H9 (cell line): ENCODE measurements at regions not wholly inside any gene's neighbourhood (a gene's known extent, or its start where the extent isn't known, plus 50 kb on each side); places are given as distances from the start of the nearest gene placed in this dataset.

Experiments used
- DNase-seq: peaks from one replicate; pipeline ENCODE4 v3.0.0-alpha.2; 2017
- H2AFZ ChIP-seq: one replicate; pipeline ENCODE4 v1.6.1; 2013; ENCODE audit warnings: mild to moderate bottlenecking, low read length, control low read depth, moderate library complexity
- H2AK5ac ChIP-seq: 2 replicates; pipeline ENCODE4 v1.6.1; 2013; ENCODE audit warnings: low read length, control low read depth, mixed read lengths; ENCODE audit not compliant: insufficient read length
- H2BK120ac ChIP-seq: one replicate; pipeline ENCODE4 v1.6.1; 2013; ENCODE audit warnings: low read depth, mild to moderate bottlenecking, low read length, control low read depth, inconsistent platforms; ENCODE audit not compliant: poor library complexity, severe bottlenecking
- H2BK12ac ChIP-seq: 2 replicates; pipeline ENCODE4 v1.6.1; 2013; ENCODE audit warnings: low read length, control low read depth, mixed read lengths, low read depth; ENCODE audit not compliant: insufficient read length
- H2BK15ac ChIP-seq: 2 replicates; pipeline ENCODE4 v1.6.1; 2013; ENCODE audit warnings: low read depth, low read length, control low read depth
- H2BK20ac ChIP-seq: one replicate; pipeline ENCODE4 v1.6.1; 2013; ENCODE audit warnings: low read depth, mild to moderate bottlenecking, low read length, control low read depth, inconsistent platforms; ENCODE audit not compliant: poor library complexity, severe bottlenecking
- H2BK5ac ChIP-seq: 2 replicates; pipeline ENCODE4 v1.6.1; 2013; ENCODE audit warnings: low read length, control low read depth, mixed read lengths; ENCODE audit not compliant: insufficient read length
- H3K14ac ChIP-seq: 2 replicates; pipeline ENCODE4 v1.6.1; 2013; ENCODE audit warnings: low read length, control low read depth; ENCODE audit not compliant: insufficient read depth
- H3K18ac ChIP-seq: 2 replicates; pipeline ENCODE4 v1.6.1; 2013; ENCODE audit warnings: low read depth, mild to moderate bottlenecking, mixed read lengths, low read length, control low read depth; ENCODE audit not compliant: insufficient read length
- H3K23ac ChIP-seq: 2 replicates; pipeline ENCODE4 v1.6.1; 2013; ENCODE audit warnings: low read length, control low read depth, mixed read lengths, low read depth; ENCODE audit not compliant: insufficient read length
- H3K23me2 ChIP-seq: 2 replicates; pipeline ENCODE4 v1.6.1; 2013; ENCODE audit warnings: low read depth, mild to moderate bottlenecking, mixed read lengths, low read length, control low read depth; ENCODE audit not compliant: insufficient read length, poor library complexity, severe bottlenecking
- H3K27ac ChIP-seq: 2 replicates; pipeline ENCODE4 v1.5.1; 2013; ENCODE audit warnings: low read length, control low read depth, mixed read lengths, low read depth; ENCODE audit not compliant: insufficient read length
- H3K27me3 ChIP-seq: 2 replicates; pipeline ENCODE4 v1.6.1; 2013; ENCODE audit warnings: low read length, control low read depth, inconsistent platforms; ENCODE audit not compliant: insufficient read depth
- H3K4ac ChIP-seq: 2 replicates; pipeline ENCODE4 v1.6.1; 2013; ENCODE audit warnings: low read depth, mild to moderate bottlenecking, control low read depth, inconsistent platforms, low read length, moderate library complexity
- H3K4me1 ChIP-seq: 2 replicates; pipeline ENCODE4 v1.6.1; 2013; ENCODE audit warnings: low read length, control low read depth, inconsistent platforms; ENCODE audit not compliant: insufficient read depth
- H3K4me2 ChIP-seq: 2 replicates; pipeline ENCODE4 v1.6.1; 2013; ENCODE audit warnings: low read length, control low read depth, mixed read lengths; ENCODE audit not compliant: insufficient read length, insufficient read depth
- H3K56ac ChIP-seq: 2 replicates; pipeline ENCODE4 v1.6.1; 2013; ENCODE audit warnings: low read depth, mild to moderate bottlenecking, mixed read lengths, low read length, control low read depth; ENCODE audit not compliant: insufficient read length
- H3K79me1 ChIP-seq: 2 replicates; pipeline ENCODE4 v1.6.1; 2013; ENCODE audit warnings: low read depth, mild to moderate bottlenecking, moderate library complexity, low read length, control low read depth, inconsistent platforms; ENCODE audit not compliant: insufficient read depth, poor library complexity, severe bottlenecking
- H3K79me2 ChIP-seq: 2 replicates; pipeline ENCODE4 v1.6.1; 2013; ENCODE audit warnings: low read length, control low read depth, inconsistent platforms; ENCODE audit not compliant: insufficient read depth
- H3K9ac ChIP-seq: 2 replicates; pipeline ENCODE4 v1.6.1; 2013; ENCODE audit warnings: low read length, control low read depth, mixed read lengths; ENCODE audit not compliant: insufficient read length; ENCODE audit errors: extremely low read depth
- H3K9me3 ChIP-seq: one replicate; pipeline ENCODE4 v1.6.1; 2013; ENCODE audit warnings: low read depth, low read length, inconsistent platforms; ENCODE audit not compliant: control insufficient read depth
- H3T11ph ChIP-seq: one replicate; pipeline ENCODE4 v1.6.1; 2013; ENCODE audit warnings: mild to moderate bottlenecking, low read length, control low read depth, inconsistent platforms
- H4K20me1 ChIP-seq: one replicate; pipeline ENCODE4 v1.6.1; 2013; ENCODE audit not compliant: control insufficient read depth, insufficient read length, insufficient read depth
- H4K5ac ChIP-seq: 2 replicates; pipeline ENCODE4 v1.6.1; 2013; ENCODE audit warnings: low read depth, mild to moderate bottlenecking, mixed read lengths, low read length, control low read depth; ENCODE audit not compliant: insufficient read length
- H4K8ac ChIP-seq: replicated peaks from 2 replicates; pipeline ENCODE4 v1.6.1; 2013; ENCODE audit warnings: low read length, control low read depth, mixed read lengths, low read depth; ENCODE audit not compliant: insufficient read length
- H4K91ac ChIP-seq: 2 replicates; pipeline ENCODE4 v1.6.1; 2013; ENCODE audit warnings: low read depth, mild to moderate bottlenecking, moderate library complexity, mixed read lengths, low read length, control low read depth; ENCODE audit not compliant: insufficient read length
- H3K27ac Mint-ChIP-seq, 3 experiments: 2 replicates in 2 of 3; 3 replicates in 1 of 3; pipeline ENCODE4 v1.8.0; 2020 to 2021; ENCODE audit warnings: mixed read lengths in 3 of 3, mild to moderate bottlenecking in 1 of 3, moderate library complexity in 1 of 3
- H3K27me3 Mint-ChIP-seq: 2 replicates; pipeline ENCODE4 v1.8.0; 2021; ENCODE audit warnings: low read depth, mild to moderate bottlenecking, moderate library complexity, mixed read lengths
- H3K36me3 Mint-ChIP-seq, 3 experiments: 2 replicates in 2 of 3; 3 replicates in 1 of 3; pipeline ENCODE4 v1.8.0; 2020 to 2021; ENCODE audit warnings: low read depth in 3 of 3, mixed read lengths in 3 of 3; ENCODE audit not compliant: insufficient read depth in 1 of 3
- H3K4me1 Mint-ChIP-seq, 2 experiments: 2 replicates each; pipeline ENCODE4 v1.8.0; 2020; ENCODE audit warnings: mixed read lengths in 2 of 2
- H3K4me3 Mint-ChIP-seq, 2 experiments: 2 replicates in 1 of 2; 3 replicates in 1 of 2; pipeline ENCODE4 v1.8.0; 2020 to 2021; ENCODE audit warnings: mild to moderate bottlenecking in 2 of 2, mixed read lengths in 2 of 2, moderate library complexity in 1 of 2
- H3K9me3 Mint-ChIP-seq, 2 experiments: 2 replicates in 1 of 2; 3 replicates in 1 of 2; pipeline ENCODE4 v1.8.0; 2020; ENCODE audit warnings: mild to moderate bottlenecking in 2 of 2, mixed read lengths in 2 of 2, moderate library complexity in 1 of 2
- CTCF ChIP-seq: fragments of 200-600 bp; sonication (generic); conservative IDR thresholded peaks from 3 replicates; pipeline ENCODE4 v1.8.0; 2021; ENCODE audit warnings: antibody characterized with exemption, mild to moderate bottlenecking

- no peaks in the 10 kb centered on the region; a peak in 2 of 7 replicates for H3K36me3 Mint-ChIP-seq
- Histone ChIP-seq H2AK5ac (no peak overlapping the region), H3K79me1 (no peaks in the 10 kb centered on the region), H3K18ac (no peak overlapping the region), H3T11ph (no peak overlapping the region), H3K27ac (no peak overlapping the region), H2BK15ac (no peak overlapping the region), H3K14ac (no peak overlapping the region), H2BK20ac (no peak overlapping the region), H3K23me2 (no peaks in the 10 kb centered on the region), H3K9me3 (no peaks in the 10 kb centered on the region), H4K20me1 (no peaks in the 10 kb centered on the region), H2AFZ (no peak overlapping the region), H3K4ac (no peak overlapping the region), H3K4me2 (no peak overlapping the region), H3K9ac (no peak overlapping the region), H2BK12ac (no peak overlapping the region), H3K23ac (no peak overlapping the region), H3K79me2 (no peaks in the 10 kb centered on the region), H3K4me1 (no peaks in the 10 kb centered on the region), H3K56ac (no peak overlapping the region), H2BK5ac (no peak overlapping the region), H2BK120ac (no peak overlapping the region), H4K5ac (no peak overlapping the region), H4K8ac (no peak overlapping the region), H3K27me3 (no peaks in the 10 kb centered on the region), H4K91ac (no peak overlapping the region)
- no peak overlapping the region for H3K4me3 Mint-ChIP-seq
- no peak overlapping the region for H3K27ac Mint-ChIP-seq
- no peaks in the 10 kb centered on the region for H3K4me1 Mint-ChIP-seq
- peaks cover 6 to 13% of the 10 kb centered on the region in 2 experiments; a peak in 3 of 5 replicates for H3K9me3 Mint-ChIP-seq
- TF ChIP-seq CTCF = no peak
- DNase-seq = no peak
- no peaks in the 10 kb centered on the region for H3K27me3 Mint-ChIP-seq
Observed at GRCh38 chr10:80871083-80871482, 333.4 kb downstream of the SH2D4B start.
